T-cell (primary cell): ENCODE measurements at regions not wholly inside any gene's neighbourhood (a gene's known extent, or its start where the extent isn't known, plus 50 kb on each side); places are given as distances from the start of the nearest gene placed in this dataset.
"Not testable (repeated sequence)": the region's sequence is repeated elsewhere in the genome, so short reads cannot be mapped to it uniquely, and the experiment has no call there.

Source experiments
- ATAC-seq, 4 experiments: fragments of 200-7000 bp in 3 of 4; fragments of 150-1000 bp in 1 of 4; cut with Tn5 transposase; replicated peaks in 1 of 4; 1 replicate in 3 of 4; 2 replicates in 1 of 4; pipeline ENCODE4 v1.10.0; 2021; ENCODE audit warnings: moderate library complexity in 3 of 4, mild to moderate bottlenecking in 2 of 4, moderate number of reproducible peaks in 1 of 4
- CTCF ChIA-PET, 2 donors: fragments of 300-600 bp; sonication (Branson Sonifier 250); formaldehyde crosslinking; loops; one replicate each; lab custom pipeline; 2022; ENCODE audit warnings: antibody characterized with exemption in 2 of 2; lab: Charles Lee
- POLR2A ChIA-PET, 2 donors: fragments of 300-600 bp; sonication (Branson Sonifier 250); formaldehyde crosslinking; loops; one replicate each; lab custom pipeline; 2022; ENCODE audit warnings: antibody characterized with exemption in 2 of 2; lab: Charles Lee
- DNase-seq, 35 experiments: peaks; one replicate each; pipeline versions ENCODE4 v3.0.0 to v3.0.0-alpha.2; 2013 to 2023
- H3K27ac ChIP-seq: one replicate; pipeline ENCODE4 v1.5.1; 2013; ENCODE audit warnings: low read length
- H3K27me3 ChIP-seq, 2 experiments: replicated peaks in 1 of 2; 1 replicate in 1 of 2; 2 replicates in 1 of 2; pipeline versions ENCODE4 v1.6.1 to v1.7.0; 2013; ENCODE audit warnings: low read length in 1 of 2, mixed read lengths in 1 of 2; ENCODE audit not compliant: control insufficient read depth in 2 of 2, insufficient read depth in 2 of 2; ENCODE audit errors: extremely low read depth in 1 of 2
- H3K36me3 ChIP-seq, 2 donors: 1 replicate in 1 of 2; 2 replicates in 1 of 2; pipeline versions ENCODE4 v1.6.1 to v1.7.0; 2013; ENCODE audit warnings: low read length in 1 of 2; ENCODE audit not compliant: control insufficient read depth in 2 of 2, insufficient read depth in 1 of 2; ENCODE audit errors: extremely low read depth in 1 of 2
- H3K4me1 ChIP-seq, 2 experiments: 1 replicate in 1 of 2; 2 replicates in 1 of 2; pipeline versions ENCODE4 v1.6.1 to v1.7.0; 2013; ENCODE audit warnings: low read length in 2 of 2, mixed read lengths in 1 of 2; ENCODE audit not compliant: insufficient read depth in 2 of 2, control insufficient read depth in 1 of 2; ENCODE audit errors: extremely low read depth in 1 of 2
- H3K4me3 ChIP-seq, 2 donors: 1 replicate in 1 of 2; 2 replicates in 1 of 2; pipeline versions ENCODE4 v1.5.1 to v1.7.0; 2013; ENCODE audit warnings: mild to moderate bottlenecking in 2 of 2, low read length in 1 of 2, moderate library complexity in 1 of 2; ENCODE audit not compliant: control insufficient read depth in 1 of 2; ENCODE audit errors: extremely low read depth in 1 of 2
- H3K9me3 ChIP-seq: 2 replicates; pipeline ENCODE4 v1.7.0; 2013
- H3K27ac Mint-ChIP-seq, 2 donors: one replicate each; pipeline ENCODE4 v1.8.0; 2020 to 2021; ENCODE audit warnings: mild to moderate bottlenecking in 2 of 2, mixed read lengths in 2 of 2
- H3K27me3 Mint-ChIP-seq, 2 donors: one replicate each; pipeline ENCODE4 v1.8.0; 2021 to 2022; ENCODE audit warnings: mixed read lengths in 2 of 2
- H3K36me3 Mint-ChIP-seq: one replicate; pipeline ENCODE4 v1.8.0; 2021; ENCODE audit warnings: mixed read lengths
- H3K4me1 Mint-ChIP-seq, 3 donors: one replicate each; pipeline ENCODE4 v1.8.0; 2020 to 2022; ENCODE audit warnings: mixed read lengths in 3 of 3, mild to moderate bottlenecking in 1 of 3
- H3K4me3 Mint-ChIP-seq, 3 donors: one replicate each; pipeline ENCODE4 v1.8.0; 2020 to 2022; ENCODE audit warnings: mild to moderate bottlenecking in 3 of 3, mixed read lengths in 3 of 3, moderate library complexity in 3 of 3
- H3K9me3 Mint-ChIP-seq, 3 donors: one replicate each; pipeline ENCODE4 v1.8.0; 2020 to 2022; ENCODE audit warnings: mixed read lengths in 3 of 3
- WGBS: methylation state at CpG from one replicate; pipeline ENCODE4 v1.1.5; 2013; ENCODE audit warnings: missing lambda C conversion rate; ENCODE audit not compliant: insufficient coverage; 5-methylcytosine and 5-hydroxymethylcytosine counted together

GRCh38 chr16:63653044-63653839 lies 1468.6 kb downstream of the CDH11 start:
- no CpG with 5 or more reads among the region's 6 CpGs for WGBS

DNA sequence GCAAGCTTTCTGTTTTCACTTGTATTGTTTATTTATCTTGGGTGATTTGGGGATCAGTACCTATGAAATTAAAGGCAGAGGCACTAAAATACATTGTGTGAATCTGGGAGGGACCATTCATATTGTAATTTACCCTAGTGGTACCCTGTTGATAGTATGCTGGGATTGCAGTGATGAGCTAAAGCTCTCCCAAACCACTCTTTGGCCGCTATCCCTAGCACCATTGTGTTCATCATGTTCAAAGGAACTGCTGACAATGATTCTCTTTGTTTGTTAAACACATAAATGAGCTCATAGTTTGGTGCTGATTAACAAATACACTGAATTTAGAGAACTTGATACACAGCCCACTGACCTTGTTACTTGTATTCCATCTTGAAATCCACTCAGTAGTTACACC lies 1469.8 kb downstream of the CDH11 start:
- Histone ChIP-seq H3K36me3 (no peaks in the 10 kb centered on the region), H3K9me3 (no peaks in the 10 kb centered on the region), H3K27me3 (no peaks in the 10 kb centered on the region), H3K4me1 (no peaks in the 10 kb centered on the region), H3K4me3 (no peak overlapping the region), H3K27ac (no peak overlapping the region)
- Mint-ChIP-seq H3K4me3 (no peak overlapping the region), H3K36me3 (no peaks in the 10 kb centered on the region), H3K27ac (no peak overlapping the region), H3K4me1 (no peaks in the 10 kb centered on the region), H3K27me3 (no peaks in the 10 kb centered on the region), H3K9me3 (peaks cover 8 to 40% (median 25%) of the 10 kb centered on the region in 3 donors)
- no CpG with 5 or more reads among the region's 1 CpG for WGBS
- DNase-seq (no peak), ATAC-seq (no peak)
- ChIA-PET CTCF (no interaction called here), POLR2A (no interaction called here)

More at GRCh38 chr16:63653044-63653839, 1468.6 kb downstream of the CDH11 start:
- H3K27ac Mint-ChIP-seq = no peak overlapping the region
- no peaks in the 10 kb centered on the region for H3K36me3 Mint-ChIP-seq
- POLR2A ChIA-PET = no interaction called here
- no peaks in the 10 kb centered on the region for H3K27me3 Mint-ChIP-seq
- Histone ChIP-seq H3K27me3 (no peaks in the 10 kb centered on the region), H3K9me3 (no peaks in the 10 kb centered on the region), H3K27ac (no peak overlapping the region), H3K4me3 (no peak overlapping the region), H3K4me1 (no peaks in the 10 kb centered on the region), H3K36me3 (no peaks in the 10 kb centered on the region)
- no peak for DNase-seq
- no peak overlapping the region for H3K4me3 Mint-ChIP-seq
- no peaks in the 10 kb centered on the region for H3K4me1 Mint-ChIP-seq
- CTCF ChIA-PET = no interaction called here
- no peak for ATAC-seq
- peaks cover 8 to 31% (median 18%) of the 10 kb centered on the region in 3 donors for H3K9me3 Mint-ChIP-seq

DNA sequence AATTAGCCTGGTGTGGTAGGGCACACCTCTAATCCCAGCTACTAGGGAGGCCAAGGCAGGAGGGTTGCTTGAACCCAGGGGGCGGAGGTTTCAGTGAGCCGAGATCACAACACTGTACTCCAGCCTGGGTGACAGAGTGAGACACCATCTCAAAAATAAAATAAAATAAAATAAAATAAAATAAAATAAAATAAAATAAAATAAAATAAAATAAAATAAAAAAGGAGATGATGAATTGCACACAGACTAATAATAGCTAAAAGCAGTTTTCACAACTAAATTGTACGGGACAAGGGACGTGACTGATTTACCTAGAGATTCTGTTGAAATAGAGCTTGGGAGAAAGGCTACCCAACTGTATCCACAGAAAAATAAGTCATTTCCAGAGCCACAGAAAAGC lies 1471.3 kb downstream of the CDH11 start:
- Mint-ChIP-seq H3K36me3 (no peaks in the 10 kb centered on the region), H3K9me3 (peaks cover 8 to 35% (median 32%) of the 10 kb centered on the region in 3 donors), H3K4me3 (no peak overlapping the region), H3K27ac (no peak overlapping the region), H3K4me1 (no peaks in the 10 kb centered on the region), H3K27me3 (no peaks in the 10 kb centered on the region)
- WGBS = no CpG with 5 or more reads among the region's 4 CpGs
- no peaks in the 10 kb centered on the region for H3K27me3 ChIP-seq
- ChIA-PET CTCF (no interaction called here), POLR2A (no interaction called here)
- no peak overlapping the region for H3K27ac ChIP-seq
- H3K4me3 ChIP-seq = no peak overlapping the region
- H3K9me3 ChIP-seq = no peaks in the 10 kb centered on the region
- no peaks in the 10 kb centered on the region for H3K36me3 ChIP-seq
- no peaks in the 10 kb centered on the region for H3K4me1 ChIP-seq
- ATAC-seq (no peak), DNase-seq (no peak)

DNA sequence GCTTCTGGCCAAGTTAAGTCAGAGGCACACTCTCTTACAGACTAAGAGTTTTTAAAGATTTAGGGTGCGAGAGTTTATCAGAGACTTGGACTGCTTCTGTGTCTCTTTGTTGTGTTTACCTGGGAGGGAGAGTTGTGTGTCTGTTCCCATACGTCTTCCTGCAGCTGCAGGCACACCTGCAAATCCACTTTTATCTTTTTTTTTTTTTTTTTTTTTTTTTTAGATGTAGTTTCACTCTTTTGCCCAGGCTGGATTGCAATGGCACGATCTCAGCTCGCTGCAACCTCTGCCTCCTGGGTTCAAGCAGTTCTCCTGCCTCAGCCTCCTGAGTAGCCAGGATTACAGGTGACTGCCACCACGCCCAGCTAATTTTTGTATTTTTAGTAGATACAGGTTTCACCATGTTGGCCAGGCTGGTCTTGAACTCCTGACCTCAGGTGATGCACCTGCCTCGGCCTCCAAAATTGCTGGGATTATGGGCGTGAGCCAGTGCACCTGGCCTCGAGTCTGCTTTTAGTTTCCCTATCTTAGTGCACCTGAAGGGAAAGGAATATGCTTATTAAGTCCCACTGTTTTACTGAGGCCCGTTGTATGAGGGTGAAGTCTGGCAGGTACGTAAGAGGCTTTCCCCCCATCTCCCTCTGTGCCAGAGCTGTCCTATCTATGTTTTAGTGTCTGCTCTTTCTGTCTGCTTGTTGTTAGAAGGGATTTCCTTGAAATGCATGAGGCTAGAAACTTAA lies 1488.0 kb downstream of the CDH11 start:
- H3K9me3 Mint-ChIP-seq = peaks cover 10 to 31% (median 24%) of the 10 kb centered on the region in 3 donors
- H3K36me3 Mint-ChIP-seq, H3K27me3 Mint-ChIP-seq, POLR2A ChIA-PET, H3K27ac Mint-ChIP-seq, H3K36me3 ChIP-seq, H3K4me1 ChIP-seq, H3K4me3 Mint-ChIP-seq, H3K9me3 ChIP-seq, H3K4me1 Mint-ChIP-seq, H3K27ac ChIP-seq, DNase-seq, ATAC-seq, H3K27me3 ChIP-seq, CTCF ChIA-PET, H3K4me3 ChIP-seq: not testable (repeated sequence)
- WGBS = 63% methylated on average over 4 of the region's 10 CpGs

DNA sequence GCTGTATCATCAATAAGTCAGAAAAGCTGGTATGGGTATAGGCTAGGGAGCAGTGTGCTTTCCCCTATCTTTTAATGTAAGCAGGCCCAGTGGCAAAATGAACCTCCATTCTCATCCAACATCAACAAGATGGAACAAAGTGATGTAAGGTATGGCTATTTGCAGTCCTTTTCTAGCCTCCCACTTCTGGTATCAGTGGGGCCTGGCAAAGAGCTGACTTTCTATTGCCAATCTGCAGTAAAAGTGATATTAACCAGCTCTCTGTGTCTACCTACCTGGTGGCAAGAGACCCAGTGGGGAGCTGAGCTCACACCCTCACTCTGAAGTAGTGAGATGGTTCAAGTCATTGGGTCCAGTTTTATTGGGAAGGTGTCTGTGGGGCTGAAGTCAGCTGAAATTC lies 1492.6 kb downstream of the CDH11 start:
- Histone ChIP-seq H3K4me1 (no peaks in the 10 kb centered on the region), H3K36me3 (no peaks in the 10 kb centered on the region), H3K4me3 (no peak overlapping the region), H3K9me3 (no peaks in the 10 kb centered on the region), H3K27me3 (no peaks in the 10 kb centered on the region), H3K27ac (no peak overlapping the region)
- ATAC-seq = no peak
- Mint-ChIP-seq H3K4me3 (no peak overlapping the region), H3K27me3 (no peaks in the 10 kb centered on the region), H3K36me3 (no peaks in the 10 kb centered on the region), H3K27ac (no peak overlapping the region), H3K4me1 (no peaks in the 10 kb centered on the region), H3K9me3 (peaks cover 6 to 18% (median 9%) of the 10 kb centered on the region in 3 donors)
- POLR2A ChIA-PET = no interaction called here
- DNase-seq = no peak
- CTCF ChIA-PET = no interaction called here

DNA sequence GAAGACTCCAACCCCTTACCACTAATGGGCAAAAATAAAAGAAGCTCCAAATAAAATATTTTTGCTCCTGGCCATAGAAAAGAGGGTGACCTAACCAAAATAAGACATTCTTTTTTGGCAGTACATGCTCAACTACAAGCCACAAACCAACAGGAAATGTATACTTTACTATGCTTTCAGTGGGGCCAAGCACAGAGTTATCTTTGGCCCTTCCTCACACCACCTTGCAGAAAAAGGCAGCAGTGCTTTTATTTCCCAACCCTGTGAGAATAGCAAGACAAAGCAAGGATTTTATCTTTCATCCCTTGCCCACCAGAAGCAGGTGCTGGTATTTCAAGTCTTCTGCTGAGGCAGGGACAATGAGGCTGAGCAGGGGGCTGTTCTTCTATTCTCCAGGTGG lies 1493.1 kb downstream of the CDH11 start:
- no peak for DNase-seq
- Histone ChIP-seq H3K27me3 (no peaks in the 10 kb centered on the region), H3K4me3 (no peak overlapping the region), H3K27ac (no peak overlapping the region), H3K36me3 (no peaks in the 10 kb centered on the region), H3K4me1 (no peaks in the 10 kb centered on the region), H3K9me3 (no peaks in the 10 kb centered on the region)
- no peaks in the 10 kb centered on the region for H3K4me1 Mint-ChIP-seq
- POLR2A ChIA-PET = no interaction called here
- no peaks in the 10 kb centered on the region for H3K36me3 Mint-ChIP-seq
- no peak for ATAC-seq
- no peak overlapping the region for H3K27ac Mint-ChIP-seq
- H3K9me3 Mint-ChIP-seq = peaks cover 4 to 16% (median 7%) of the 10 kb centered on the region in 3 donors
- CTCF ChIA-PET = no interaction called here
- H3K27me3 Mint-ChIP-seq = no peaks in the 10 kb centered on the region
- H3K4me3 Mint-ChIP-seq = no peak overlapping the region
